GM21529 (cell line): ENCODE measurements at regions not wholly inside any gene's neighbourhood (a gene's known extent, or its start where the extent isn't known, plus 50 kb on each side); places are given as distances from the start of the nearest gene placed in this dataset.
A peak's percentile ranks its signal among the peaks of the same experiment; 100 is the strongest.

Experiments
- ATAC-seq: cut with Tn5 transposase; IDR thresholded peaks from one replicate; pipeline ENCODE4 v1.9.1; 2021; ENCODE audit not compliant: unreplicated experiment

- no peak for ATAC-seq
Observed at GRCh38 chr14:34069854-34070582, 119.1 kb upstream of the EGLN3 start.

DNA sequence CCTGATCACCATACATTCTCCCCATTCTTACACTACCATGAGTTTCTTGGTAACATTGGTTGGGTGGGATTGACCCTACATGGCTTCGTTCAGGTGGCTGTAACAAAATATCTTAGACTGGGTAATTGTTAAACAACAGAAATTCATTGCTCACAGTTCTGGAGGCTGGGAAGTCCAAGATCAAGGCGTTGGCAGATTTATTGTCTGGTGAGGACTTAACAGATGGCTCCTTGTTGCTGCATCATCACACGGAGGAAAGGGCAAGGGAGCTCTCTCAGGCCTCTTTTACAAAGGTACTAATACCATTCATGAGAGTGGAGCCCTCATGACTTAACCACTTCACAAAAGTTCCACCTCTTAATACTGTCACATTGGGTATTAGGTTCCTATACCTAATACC, 116.7 kb upstream of the EGLN3 start:
- ATAC-seq: no peak

DNA sequence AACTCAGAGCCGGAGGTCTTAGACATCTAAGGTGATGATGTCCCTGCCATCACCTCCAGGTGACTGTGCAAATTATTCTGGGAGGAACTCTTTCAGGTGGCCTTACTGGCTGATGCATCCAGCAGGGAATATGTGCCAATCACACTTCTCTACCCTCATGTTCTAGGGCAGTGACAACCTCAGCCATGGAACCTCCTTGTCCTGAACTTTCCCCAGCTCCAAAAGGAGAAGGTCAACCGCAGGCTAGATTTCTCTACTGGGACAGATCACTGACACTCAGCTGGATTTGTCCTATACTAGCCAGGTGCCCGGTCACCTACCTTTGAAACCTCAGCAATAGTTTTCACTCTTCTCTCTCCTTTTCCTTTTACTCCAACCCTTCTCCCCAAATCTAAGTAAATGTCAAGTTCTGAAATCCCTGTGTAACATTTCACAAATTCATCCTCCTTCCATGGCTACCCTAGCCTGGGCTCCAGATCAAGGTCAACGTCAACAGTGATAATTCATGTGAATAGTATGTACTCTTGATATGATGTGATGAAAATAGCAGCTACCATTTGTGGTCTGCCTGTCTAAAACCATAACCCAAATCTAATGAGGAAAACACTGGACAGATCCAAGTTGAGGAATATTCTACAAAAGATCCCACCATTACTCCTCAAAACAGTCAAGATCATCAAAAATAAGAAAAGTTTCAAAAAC, 115.0 kb upstream of the EGLN3 start:
- ATAC-seq: no peak

DNA sequence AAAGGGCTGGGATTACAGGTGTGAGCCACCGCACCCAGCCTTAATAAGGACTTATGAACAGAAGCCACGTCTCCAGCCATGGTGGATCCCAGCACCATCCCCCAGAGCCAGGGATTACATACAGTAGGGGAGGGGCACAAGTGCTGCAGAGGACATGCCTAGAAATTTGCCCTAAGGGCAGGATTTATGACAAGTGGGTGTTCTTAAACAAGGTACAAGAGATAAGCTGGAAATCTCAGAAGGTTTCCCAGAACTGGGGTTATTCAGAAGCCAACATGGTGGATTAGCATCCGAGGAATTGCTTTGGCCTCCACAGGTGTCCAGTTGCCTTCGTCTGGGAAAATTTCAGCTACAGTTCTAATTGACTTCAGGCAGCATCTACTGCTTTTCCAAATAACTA, 114.4 kb upstream of the EGLN3 start:
- no peak for ATAC-seq

DNA sequence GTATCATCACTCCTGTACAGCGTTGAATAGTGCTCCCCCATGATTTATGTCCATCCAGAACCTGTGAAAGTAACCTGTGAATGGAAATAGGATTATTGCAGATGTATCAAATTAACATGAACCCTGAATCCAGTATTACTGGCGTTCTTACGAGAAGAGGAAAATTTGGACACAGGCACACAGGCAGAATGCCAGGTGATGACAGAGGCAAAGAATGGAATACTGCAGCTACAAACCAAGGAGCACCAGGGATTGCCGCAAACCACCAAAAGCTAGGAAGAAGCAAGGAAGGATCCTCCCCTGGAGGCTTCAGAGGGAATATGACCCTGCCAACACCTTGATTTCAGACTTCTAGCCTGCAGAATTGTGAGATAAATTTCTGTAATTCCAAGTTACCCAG, 113.5 kb upstream of the EGLN3 start:
- ATAC-seq: no peak

GRCh38 chr14:34063470-34064164, 112.7 kb upstream of the EGLN3 start:
- ATAC-seq: no peak

GRCh38 chr14:34063042-34063441, 112.2 kb upstream of the EGLN3 start:
- no peak for ATAC-seq

DNA sequence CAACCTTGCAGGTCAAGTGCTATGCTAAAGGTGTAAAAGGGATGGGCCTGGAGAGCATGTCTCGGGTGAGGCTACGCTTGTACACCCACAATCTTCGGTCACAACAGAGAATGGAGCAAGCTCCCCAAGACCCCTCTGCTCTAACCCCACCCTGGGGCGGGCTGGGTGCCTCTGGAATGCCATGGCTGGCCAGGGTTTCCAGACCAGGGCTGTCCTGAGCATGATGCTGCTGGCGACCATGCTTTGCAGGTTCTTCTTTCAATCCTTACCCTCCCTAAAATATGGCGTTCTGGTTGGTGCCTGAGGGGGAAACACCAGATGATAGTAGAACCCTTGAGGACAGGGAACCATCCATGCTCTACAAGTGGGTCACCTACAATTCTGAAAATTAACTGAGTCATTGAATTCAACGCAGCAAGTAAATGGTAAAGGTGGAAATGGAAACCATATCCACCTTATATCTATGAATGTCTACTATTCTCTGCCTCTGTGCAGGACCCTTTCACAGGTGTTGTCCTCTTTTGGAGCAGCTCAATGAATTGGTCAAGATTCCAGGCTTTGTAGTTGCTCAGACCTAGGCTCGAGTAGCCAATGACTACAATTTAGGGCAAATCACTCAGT, 111.6 kb upstream of the EGLN3 start:
- ATAC-seq: no peak

GRCh38 chr14:34060651-34060999, 109.8 kb upstream of the EGLN3 start:
- ATAC-seq: peak; percentile 22

DNA sequence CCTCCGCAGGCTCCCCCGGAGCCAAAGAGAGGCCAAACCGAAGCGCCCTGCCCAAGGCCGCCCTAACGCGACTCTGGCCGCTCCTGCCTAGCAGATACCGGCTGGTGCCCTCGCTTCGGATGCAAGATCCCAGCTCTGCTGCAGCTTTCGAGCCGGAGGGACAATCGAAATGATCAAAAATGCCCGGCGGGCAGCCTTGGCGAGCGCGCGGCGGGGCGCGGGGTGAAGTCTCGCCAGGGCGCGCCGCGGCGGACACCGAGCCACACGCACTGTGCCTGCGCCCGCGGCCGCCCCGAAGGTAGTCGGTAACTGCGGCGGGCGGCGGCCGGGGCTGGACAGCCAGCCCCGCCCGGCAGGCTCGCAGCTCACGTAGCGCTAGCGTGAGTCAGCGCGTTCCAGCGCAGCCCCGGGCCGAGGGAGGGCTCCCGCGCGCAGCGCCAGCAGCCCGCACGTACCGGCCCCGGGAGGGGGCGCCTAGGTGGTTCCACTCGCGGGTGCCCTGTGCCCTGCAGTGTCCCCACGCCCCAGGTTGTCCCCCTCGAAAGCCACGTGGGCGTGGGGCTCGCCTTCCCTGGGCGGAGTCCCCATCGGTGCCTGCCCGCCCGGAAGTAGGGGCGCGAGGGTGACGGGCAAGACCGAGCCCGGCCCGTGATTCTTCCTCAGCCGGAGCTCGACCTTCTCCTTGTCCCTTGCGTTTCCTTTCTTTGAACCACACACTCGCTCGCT, 109.2 kb upstream of the EGLN3 start:
- ATAC-seq: peak; percentile 69

DNA sequence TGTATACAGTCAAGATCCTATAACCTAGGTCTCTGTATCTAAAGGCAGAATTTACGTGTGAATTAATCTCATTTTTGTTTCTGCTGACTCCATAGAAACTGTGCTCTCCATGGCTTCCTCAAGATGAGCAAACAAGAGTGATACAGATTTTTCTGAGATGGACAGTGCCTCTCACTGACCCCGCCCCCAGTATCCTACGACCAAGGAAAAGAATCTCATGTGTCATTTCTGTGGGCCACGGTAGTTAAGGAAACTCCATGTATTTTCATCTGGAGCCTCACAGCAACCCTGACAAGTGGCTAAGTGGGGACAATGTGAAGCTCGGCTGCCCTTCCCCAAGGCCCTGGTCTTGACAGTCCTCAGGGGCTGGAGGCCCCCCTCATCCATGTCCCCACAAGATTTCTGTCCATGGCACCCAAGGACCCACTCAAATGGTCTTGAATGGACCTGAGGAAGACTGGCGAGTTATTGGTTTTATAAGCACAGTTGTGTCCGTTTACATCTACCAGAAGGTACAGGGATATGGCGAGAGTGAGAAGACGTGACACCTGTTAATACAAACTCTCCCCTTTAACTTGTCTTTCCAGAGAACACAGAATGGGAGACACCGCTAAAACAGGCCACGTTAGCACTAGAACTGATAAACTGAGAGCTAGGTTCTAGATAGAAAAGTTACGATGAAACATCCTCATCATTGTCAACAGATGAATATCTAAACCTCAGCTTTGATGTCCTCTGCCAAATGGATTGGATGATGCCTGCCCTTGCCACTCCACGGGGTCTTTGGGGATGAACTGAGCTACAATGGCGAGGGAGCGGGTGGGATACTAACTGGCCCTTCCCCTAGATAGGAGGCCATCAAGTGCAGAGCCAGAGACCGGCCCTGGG, 108.4 kb upstream of the EGLN3 start:
- ATAC-seq: no peak

- ATAC-seq: no peak
Observed at GRCh38 chr14:34058510-34058909, 107.6 kb upstream of the EGLN3 start.

GRCh38 chr14:34056046-34056445, 105.2 kb upstream of the EGLN3 start:
- no peak for ATAC-seq

DNA sequence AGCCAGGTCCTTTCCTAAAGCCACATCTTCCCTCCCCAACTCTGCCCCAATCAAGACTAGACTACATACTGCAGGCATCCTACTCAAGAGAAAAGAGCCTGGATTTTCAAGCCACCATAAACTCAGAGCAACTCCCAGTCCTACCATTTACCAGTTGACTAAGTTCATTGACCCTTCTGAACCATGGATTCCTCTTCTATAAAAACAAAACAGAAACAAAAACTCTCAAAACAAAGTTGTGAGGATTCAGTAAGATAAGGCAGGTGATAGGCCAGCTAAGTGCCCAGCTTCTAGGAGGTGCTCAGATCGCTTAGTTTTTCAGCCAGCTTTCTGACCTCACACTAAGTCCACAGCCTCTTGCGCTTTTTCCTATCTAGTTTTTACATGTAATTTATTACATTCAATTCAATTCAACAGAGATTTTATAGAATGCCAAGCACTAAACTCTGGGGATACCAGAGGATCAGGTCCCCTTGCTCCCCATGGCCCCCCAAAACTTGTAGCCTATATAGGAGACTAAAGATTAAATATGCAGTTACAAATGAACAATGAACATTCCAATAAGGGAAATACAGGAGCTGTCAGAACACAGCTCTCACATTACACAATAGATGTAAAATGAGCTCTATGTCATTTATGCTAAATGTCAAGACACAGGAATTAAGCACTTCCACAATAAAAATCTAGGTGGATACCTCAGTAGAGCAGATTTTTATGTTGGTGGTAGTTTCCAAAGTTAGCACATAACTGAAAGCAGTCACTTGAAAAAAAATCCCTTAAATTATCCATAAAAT, 104.5 kb upstream of the EGLN3 start:
- no peak for ATAC-seq

GRCh38 chr14:34053666-34054065, 102.8 kb upstream of the EGLN3 start:
- ATAC-seq: no peak

DNA sequence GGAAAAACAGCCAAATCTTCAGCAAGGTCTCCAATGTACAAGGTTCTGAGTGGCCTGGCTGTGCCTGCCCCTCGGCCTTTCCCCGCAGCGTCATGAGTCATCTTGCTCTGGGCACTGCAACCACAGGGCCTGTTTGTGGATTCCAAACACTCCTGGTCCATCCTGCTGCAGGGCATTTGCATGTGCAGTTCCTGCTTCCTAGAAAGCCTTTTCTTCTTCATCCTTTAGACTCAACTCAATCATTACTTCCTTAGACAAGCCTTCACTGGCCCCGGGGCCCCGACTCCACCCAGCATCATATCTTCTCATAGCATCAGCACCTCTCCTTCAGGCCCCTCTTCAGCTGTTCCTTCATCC, 101.8 kb upstream of the EGLN3 start:
- ATAC-seq: no peak

- ATAC-seq: peak; percentile 50
Observed at GRCh38 chr14:34051966-34052657, 101.2 kb upstream of the EGLN3 start.

GRCh38 chr14:34050606-34051005, 99.7 kb upstream of the EGLN3 start:
- no peak for ATAC-seq

- ATAC-seq: no peak
Observed at GRCh38 chr14:34049790-34050189, 98.9 kb upstream of the EGLN3 start.
